Testis (tissue), 2 donors: ENCODE measurements at regions not wholly inside any gene's neighbourhood (a gene's known extent, or its start where the extent isn't known, plus 50 kb on each side); places are given as distances from the start of the nearest gene placed in this dataset.

ENCODE experiments used
- DNase-seq: peaks from one replicate; pipeline ENCODE4 v3.0.0-alpha.2; 2019
- H3K27ac ChIP-seq, 2 donors: fragments of 200-600 bp; sonication (generic); one replicate each; pipeline ENCODE4 v1.5.1; 2019
- H3K27me3 ChIP-seq: fragments of 200-600 bp; sonication (generic); one replicate; pipeline ENCODE4 v1.5.1; 2019
- H3K36me3 ChIP-seq: fragments of 200-600 bp; sonication (generic); one replicate; pipeline ENCODE4 v1.5.1; 2017; ENCODE audit warnings: low read depth; ENCODE audit errors: missing control alignments
- H3K4me1 ChIP-seq: fragments of 200-600 bp; sonication (generic); one replicate; pipeline ENCODE4 v1.5.1; 2019
- H3K4me3 ChIP-seq, 2 donors: fragments of 200-600 bp; sonication (generic); one replicate each; pipeline ENCODE4 v1.5.1; 2017 to 2019
- H3K9me3 ChIP-seq: fragments of 200-600 bp; sonication (generic); one replicate; pipeline ENCODE4 v1.5.1; 2017
- POLR2A ChIP-seq: fragments of 450-650 bp; IDR thresholded peaks from one replicate; pipeline ENCODE4 v1.6.1; 2017; ENCODE audit warnings: antibody characterized with exemption, mild to moderate bottlenecking, moderate library complexity
- WGBS, 2 donors: methylation state at CpG; one replicate each; pipeline ENCODE4 v1.1.5; 2018; 5-methylcytosine and 5-hydroxymethylcytosine counted together
- intact Hi-C: fragments of 100-400 bp; cut with DNase I; formaldehyde crosslinking; loops from one replicate; pipeline ENCODE4 v1.15.1; 2023; ENCODE audit warnings: low total_unique reads
- TF ChIP-seq, protein P1 (sequence below), 3 experiments: fragments of 450-650 bp in 2 of 3; fragments of 200-600 bp in 1 of 3; sonication (generic) in 1 of 3; IDR thresholded peaks; one replicate each; pipeline ENCODE4 v1.5.1; 2016 to 2019; ENCODE audit warnings: antibody characterized with exemption in 3 of 3, mild to moderate bottlenecking in 2 of 3, moderate library complexity in 1 of 3

DNA sequence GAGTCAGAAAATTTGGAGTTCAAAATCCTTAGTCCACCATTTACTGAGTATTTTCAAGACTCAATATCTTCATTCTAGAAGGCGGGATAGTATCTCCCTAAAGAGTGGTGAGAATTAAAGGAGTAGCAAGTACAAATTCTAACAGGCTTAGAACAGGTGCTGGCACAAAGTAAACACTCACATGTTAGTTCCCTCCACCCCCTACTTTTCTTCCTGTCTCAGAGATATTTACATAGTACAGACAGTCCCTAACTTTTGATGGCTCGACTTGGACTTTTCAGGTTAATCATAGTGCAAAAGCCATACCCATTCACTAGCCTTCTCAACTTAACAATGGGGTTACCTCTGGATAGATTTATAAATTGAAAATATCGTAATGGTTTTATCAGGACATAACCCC lies 476.2 kb upstream of the RASGRP1 start:
- Histone ChIP-seq H3K4me1 (no peaks in the 10 kb centered on the region), H3K27me3 (no peaks in the 10 kb centered on the region), H3K4me3 (no peak overlapping the region), H3K9me3 (no peaks in the 10 kb centered on the region), H3K36me3 (no peaks in the 10 kb centered on the region), H3K27ac (no peak overlapping the region)
- 96% methylated on average over 3 of the region's 3 CpGs for WGBS, 2 donors
- TF ChIP-seq, protein P1, sequence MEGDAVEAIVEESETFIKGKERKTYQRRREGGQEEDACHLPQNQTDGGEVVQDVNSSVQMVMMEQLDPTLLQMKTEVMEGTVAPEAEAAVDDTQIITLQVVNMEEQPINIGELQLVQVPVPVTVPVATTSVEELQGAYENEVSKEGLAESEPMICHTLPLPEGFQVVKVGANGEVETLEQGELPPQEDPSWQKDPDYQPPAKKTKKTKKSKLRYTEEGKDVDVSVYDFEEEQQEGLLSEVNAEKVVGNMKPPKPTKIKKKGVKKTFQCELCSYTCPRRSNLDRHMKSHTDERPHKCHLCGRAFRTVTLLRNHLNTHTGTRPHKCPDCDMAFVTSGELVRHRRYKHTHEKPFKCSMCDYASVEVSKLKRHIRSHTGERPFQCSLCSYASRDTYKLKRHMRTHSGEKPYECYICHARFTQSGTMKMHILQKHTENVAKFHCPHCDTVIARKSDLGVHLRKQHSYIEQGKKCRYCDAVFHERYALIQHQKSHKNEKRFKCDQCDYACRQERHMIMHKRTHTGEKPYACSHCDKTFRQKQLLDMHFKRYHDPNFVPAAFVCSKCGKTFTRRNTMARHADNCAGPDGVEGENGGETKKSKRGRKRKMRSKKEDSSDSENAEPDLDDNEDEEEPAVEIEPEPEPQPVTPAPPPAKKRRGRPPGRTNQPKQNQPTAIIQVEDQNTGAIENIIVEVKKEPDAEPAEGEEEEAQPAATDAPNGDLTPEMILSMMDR (IDR thresholded peaks at IDR 0.05), result no peak
- TF ChIP-seq POLR2A, result no peak
- DNase-seq, result no peak
- intact Hi-C loops, result no loop called here

GRCh38 chr15:39041979-39042495 lies 477.4 kb upstream of the RASGRP1 start:
- intact Hi-C loops, result no loop called here
- TF ChIP-seq, protein P1 (IDR thresholded peaks at IDR 0.05), result no peak
- H3K27ac ChIP-seq, result no peak overlapping the region
- DNase-seq, result no peak
- 87 to 88% methylated on average over 4 of the region's 4 CpGs for WGBS, 2 donors
- no peak overlapping the region for H3K4me3 ChIP-seq
- no peaks in the 10 kb centered on the region for H3K27me3 ChIP-seq
- H3K4me1 ChIP-seq, result no peaks in the 10 kb centered on the region
- H3K9me3 ChIP-seq, result no peaks in the 10 kb centered on the region
- no peaks in the 10 kb centered on the region for H3K36me3 ChIP-seq

- H3K9me3 ChIP-seq, result no peaks in the 10 kb centered on the region
- intact Hi-C loops, result no loop called here
- no peak overlapping the region for H3K4me3 ChIP-seq
- no peak for DNase-seq
- no peaks in the 10 kb centered on the region for H3K4me1 ChIP-seq
- H3K27me3 ChIP-seq, result no peaks in the 10 kb centered on the region
- 95 to 96% methylated on average over 4 of the region's 4 CpGs for WGBS, 2 donors
- no peak overlapping the region for H3K27ac ChIP-seq
- TF ChIP-seq, protein P1 (IDR thresholded peaks at IDR 0.05), result no peak
- no peak for TF ChIP-seq POLR2A
- H3K36me3 ChIP-seq, result no peaks in the 10 kb centered on the region
Measured at GRCh38 chr15:39051626-39052322, 487.2 kb upstream of the RASGRP1 start.

DNA sequence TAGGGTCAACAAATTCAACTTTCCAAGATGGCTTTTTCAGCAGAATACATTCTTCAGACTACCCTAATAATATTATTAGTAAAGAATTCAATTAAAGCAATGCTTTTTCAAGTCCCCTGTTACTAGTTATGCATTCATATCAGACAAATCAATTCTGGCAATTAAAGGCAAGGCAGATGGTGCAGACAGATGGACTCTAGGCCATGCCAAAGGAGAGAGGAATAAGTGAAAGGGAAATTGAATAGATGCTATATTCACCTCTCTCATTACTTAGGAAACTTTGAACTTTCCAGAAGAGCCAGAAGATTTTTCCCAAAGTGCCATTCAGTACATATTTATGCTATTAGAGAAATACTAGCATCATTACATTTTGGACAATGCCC lies 487.7 kb upstream of the RASGRP1 start:
- H3K36me3 ChIP-seq, result no peaks in the 10 kb centered on the region
- intact Hi-C loops, result no loop called here
- no peak overlapping the region for H3K4me3 ChIP-seq
- H3K4me1 ChIP-seq, result no peaks in the 10 kb centered on the region
- TF ChIP-seq, protein P1 (IDR thresholded peaks at IDR 0.05), result no peak
- TF ChIP-seq POLR2A, result no peak
- DNase-seq, result no peak
- H3K9me3 ChIP-seq, result no peaks in the 10 kb centered on the region
- H3K27ac ChIP-seq, result no peak overlapping the region
- H3K27me3 ChIP-seq, result no peaks in the 10 kb centered on the region

DNA sequence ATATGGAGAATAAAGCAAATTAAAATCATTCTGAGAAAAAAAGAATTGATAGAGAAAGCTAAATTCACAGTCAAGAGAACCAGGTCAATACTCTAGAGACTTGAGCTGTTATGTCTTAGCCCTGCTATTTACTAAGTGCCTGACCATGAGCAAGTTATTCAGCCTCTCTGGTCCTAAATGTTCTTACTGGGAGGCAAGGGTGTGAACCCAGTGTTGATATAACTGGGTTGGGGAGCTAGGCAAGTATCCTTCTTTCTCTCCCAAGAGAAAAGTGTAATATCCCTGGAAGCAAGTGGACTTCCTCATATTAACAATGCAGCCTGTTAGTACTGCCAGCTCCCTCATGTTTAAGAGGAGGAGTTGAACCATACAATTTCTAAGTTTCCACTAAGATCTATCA lies 488.9 kb upstream of the RASGRP1 start:
- Histone ChIP-seq H3K27ac (no peak overlapping the region), H3K9me3 (no peaks in the 10 kb centered on the region), H3K4me1 (no peaks in the 10 kb centered on the region), H3K36me3 (no peaks in the 10 kb centered on the region), H3K27me3 (no peaks in the 10 kb centered on the region), H3K4me3 (no peak overlapping the region)
- intact Hi-C loops, result no loop called here
- no peak for TF ChIP-seq POLR2A
- TF ChIP-seq, protein P1 (IDR thresholded peaks at IDR 0.05), result no peak
- DNase-seq, result no peak
